ENCODE measurements at regions not wholly inside any gene's neighbourhood (a gene's known extent, or its start where the extent isn't known, plus 50 kb on each side); places are given as distances from the start of the nearest gene placed in this dataset.

- no peak for TF ChIP-seq CTCF (IDR thresholded peaks at IDR 0.05)
- TF ChIP-seq POLR2AphosphoS5 (IDR thresholded peaks at IDR 0.05) = no peak
- no peak for TF ChIP-seq POLR2A (IDR thresholded peaks at IDR 0.05)
These were observed 141.5 kb upstream of the NDUFV2 start for GRCh38 chr18:8960740-8961657.

All from breast epithelium (tissue), 3 donors.